Fibroblast of skin of right biceps (primary cell): ENCODE measurements at regions not wholly inside any gene's neighbourhood (a gene's known extent, or its start where the extent isn't known, plus 50 kb on each side); places are given as distances from the start of the nearest gene placed in this dataset.
"Not testable (repeated sequence)": the region's sequence is repeated elsewhere in the genome, so short reads cannot be mapped to it uniquely, and the experiment has no call there.

Experiments used
- DNase-seq: peaks from one replicate; pipeline ENCODE4 v3.0.0-alpha.2; 2013

- no peak for DNase-seq
Measured at GRCh38 chr5:120923026-120923425, 458.9 kb downstream of the PRR16 start.

- no peak for DNase-seq
Measured at GRCh38 chr5:120926471-120926870, 462.4 kb downstream of the PRR16 start.

- DNase-seq, result no peak
Measured at GRCh38 chr5:120927950-120928530, 463.9 kb downstream of the PRR16 start.

GRCh38 chr5:120932480-120932879 lies 468.4 kb downstream of the PRR16 start:
- no peak for DNase-seq

- no peak for DNase-seq
Measured at GRCh38 chr5:120934031-120934430, 469.9 kb downstream of the PRR16 start.

GRCh38 chr5:120936652-120937051 lies 472.6 kb downstream of the PRR16 start:
- DNase-seq, result no peak

- DNase-seq, result no peak
Measured at GRCh38 chr5:120938604-120939003, 474.5 kb downstream of the PRR16 start.

GRCh38 chr5:120942596-120943350 lies 478.7 kb downstream of the PRR16 start:
- peak; percentile 9 for DNase-seq

- not testable (repeated sequence) for DNase-seq
Measured at GRCh38 chr5:120949596-120949995, 485.5 kb downstream of the PRR16 start.

- not testable (repeated sequence) for DNase-seq
Measured at GRCh38 chr5:120953445-120953844, 489.3 kb downstream of the PRR16 start.

- DNase-seq, result no peak
Measured at GRCh38 chr5:120954255-120954654, 490.2 kb downstream of the PRR16 start.

- no peak for DNase-seq
Measured at GRCh38 chr5:120955795-120956194, 491.7 kb downstream of the PRR16 start.

GRCh38 chr5:120958877-120959485 lies 494.9 kb downstream of the PRR16 start:
- DNase-seq, result no peak

- DNase-seq, result no peak
Measured at GRCh38 chr5:120960510-120960909, 496.4 kb downstream of the PRR16 start.

- DNase-seq, result no peak
Measured at GRCh38 chr5:120967366-120967765, 503.3 kb downstream of the PRR16 start.

GRCh38 chr5:120974690-120975089 lies 510.6 kb downstream of the PRR16 start:
- no peak for DNase-seq

- no peak for DNase-seq
Measured at GRCh38 chr5:120982351-120982750, 518.3 kb downstream of the PRR16 start.

- DNase-seq, result no peak
Measured at GRCh38 chr5:120985526-120985925, 521.4 kb downstream of the PRR16 start.

GRCh38 chr5:120988491-120988890 lies 524.4 kb downstream of the PRR16 start:
- no peak for DNase-seq

- DNase-seq, result no peak
Measured at GRCh38 chr5:120988941-120989340, 524.8 kb downstream of the PRR16 start.

- no peak for DNase-seq
Measured at GRCh38 chr5:120991569-120991968, 527.5 kb downstream of the PRR16 start.

- no peak for DNase-seq
Measured at GRCh38 chr5:120994112-120994511, 530.0 kb downstream of the PRR16 start.

GRCh38 chr5:120999550-120999949 lies 535.5 kb downstream of the PRR16 start:
- DNase-seq, result no peak

GRCh38 chr5:121006217-121006616 lies 542.1 kb downstream of the PRR16 start:
- DNase-seq, result peak; percentile 37
